LHCN-M2 (cell line): ENCODE measurements at regions not wholly inside any gene's neighbourhood (a gene's known extent, or its start where the extent isn't known, plus 50 kb on each side); places are given as distances from the start of the nearest gene placed in this dataset.
"Not testable (repeated sequence)": the region's sequence is repeated elsewhere in the genome, so short reads cannot be mapped to it uniquely, and the experiment has no call there.

Source experiments
- DNase-seq: peaks from one replicate; pipeline ENCODE4 v3.0.0-alpha.2; 2012; ENCODE audit warnings: low read depth

DNA sequence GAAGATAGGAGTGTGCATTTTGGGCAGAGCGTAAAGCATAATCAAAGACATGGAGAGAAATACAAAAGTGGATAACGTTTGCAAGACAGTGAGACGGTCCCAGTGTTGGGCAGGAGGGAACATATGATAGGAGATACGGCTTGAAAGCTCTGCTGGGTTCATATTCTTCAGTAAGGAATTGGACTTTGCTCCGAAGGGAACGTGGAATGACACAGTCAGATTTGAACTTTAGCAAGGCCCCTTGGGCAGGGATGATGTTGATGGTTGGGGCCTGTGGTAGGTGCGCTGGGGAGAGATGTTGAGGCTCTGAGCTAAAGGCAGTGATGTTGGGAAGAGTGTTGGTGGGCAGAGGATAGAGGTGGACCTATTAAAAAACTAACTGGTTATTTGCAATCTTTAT lies 143.5 kb upstream of the TBX3 start:
- no peak for DNase-seq

DNA sequence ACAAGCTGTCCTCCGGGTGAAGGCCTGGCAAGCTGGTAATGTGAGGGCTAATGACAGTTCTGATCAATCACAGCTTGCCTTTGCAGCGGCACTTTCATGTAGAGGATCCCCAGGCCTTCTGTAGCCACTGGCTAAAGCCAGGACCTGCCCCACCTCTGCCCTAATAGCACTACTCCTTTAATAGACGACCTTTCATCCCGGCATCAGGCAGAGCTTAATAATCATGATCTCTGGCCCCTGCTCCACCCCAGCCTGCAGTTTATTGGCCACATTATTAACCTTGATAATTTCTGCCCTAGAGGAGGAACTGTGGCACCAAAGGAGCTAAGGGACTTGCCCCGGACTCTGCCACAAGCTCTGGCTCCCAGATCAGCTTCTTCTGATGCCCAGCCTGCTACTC lies 142.3 kb upstream of the TBX3 start:
- no peak for DNase-seq

DNA sequence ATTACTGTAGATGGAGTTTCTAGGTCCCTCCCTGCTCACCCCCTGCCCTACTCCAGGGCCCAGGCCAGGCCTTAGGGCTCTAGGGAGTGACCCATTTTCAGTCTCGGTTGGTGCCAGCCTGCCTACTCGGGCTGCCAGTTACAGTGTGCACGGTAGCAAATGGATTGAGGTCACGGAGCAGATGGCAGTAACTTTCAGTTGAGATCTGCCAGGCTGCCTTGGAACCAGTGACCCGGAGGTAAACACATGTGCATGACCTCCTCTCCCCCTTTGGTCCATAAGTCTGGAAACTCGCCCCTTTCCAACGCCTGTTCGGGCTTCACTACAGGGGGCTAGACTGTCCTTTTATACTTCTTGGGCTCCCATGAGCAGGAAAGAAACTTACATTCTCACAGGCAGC lies 139.7 kb upstream of the TBX3 start:
- DNase-seq: no peak

DNA sequence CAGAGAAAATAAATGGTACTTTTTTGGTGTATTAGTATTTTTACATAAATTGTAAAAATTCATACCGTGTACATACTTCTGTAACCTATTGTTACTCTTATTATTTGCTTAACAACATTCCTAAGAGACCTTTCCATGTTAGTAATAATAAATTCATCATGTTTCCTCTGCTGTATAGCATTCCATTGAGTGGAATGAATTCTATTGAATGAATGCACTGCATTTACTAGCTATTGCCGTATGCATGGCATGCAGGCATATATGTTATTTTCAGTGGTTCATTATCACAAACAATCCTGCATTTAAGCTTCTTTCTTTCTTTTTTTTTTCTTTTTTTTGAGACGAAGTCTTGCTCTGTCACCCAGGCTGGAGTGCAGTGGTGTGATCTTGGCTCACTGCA lies 137.6 kb upstream of the TBX3 start:
- DNase-seq: no peak

DNA sequence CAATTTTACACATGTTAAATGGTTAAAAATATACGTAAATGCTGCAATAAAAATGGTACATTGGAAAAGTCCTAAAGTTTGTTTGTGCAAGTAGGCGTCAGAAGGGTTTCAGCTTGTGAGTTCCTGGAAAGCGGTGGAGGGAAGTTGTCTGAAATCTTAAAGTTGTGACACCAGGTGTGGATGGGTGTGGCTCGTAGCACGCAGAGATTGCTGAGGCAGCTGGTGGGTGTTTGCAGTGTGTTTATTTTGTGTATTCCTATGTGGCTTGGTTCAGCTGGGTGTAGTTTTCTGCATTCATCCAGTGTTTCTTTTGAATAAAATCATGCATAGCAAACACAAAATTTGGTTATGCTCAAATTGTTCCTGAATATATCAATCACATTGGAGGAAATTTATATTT lies 136.8 kb upstream of the TBX3 start:
- no peak for DNase-seq

DNA sequence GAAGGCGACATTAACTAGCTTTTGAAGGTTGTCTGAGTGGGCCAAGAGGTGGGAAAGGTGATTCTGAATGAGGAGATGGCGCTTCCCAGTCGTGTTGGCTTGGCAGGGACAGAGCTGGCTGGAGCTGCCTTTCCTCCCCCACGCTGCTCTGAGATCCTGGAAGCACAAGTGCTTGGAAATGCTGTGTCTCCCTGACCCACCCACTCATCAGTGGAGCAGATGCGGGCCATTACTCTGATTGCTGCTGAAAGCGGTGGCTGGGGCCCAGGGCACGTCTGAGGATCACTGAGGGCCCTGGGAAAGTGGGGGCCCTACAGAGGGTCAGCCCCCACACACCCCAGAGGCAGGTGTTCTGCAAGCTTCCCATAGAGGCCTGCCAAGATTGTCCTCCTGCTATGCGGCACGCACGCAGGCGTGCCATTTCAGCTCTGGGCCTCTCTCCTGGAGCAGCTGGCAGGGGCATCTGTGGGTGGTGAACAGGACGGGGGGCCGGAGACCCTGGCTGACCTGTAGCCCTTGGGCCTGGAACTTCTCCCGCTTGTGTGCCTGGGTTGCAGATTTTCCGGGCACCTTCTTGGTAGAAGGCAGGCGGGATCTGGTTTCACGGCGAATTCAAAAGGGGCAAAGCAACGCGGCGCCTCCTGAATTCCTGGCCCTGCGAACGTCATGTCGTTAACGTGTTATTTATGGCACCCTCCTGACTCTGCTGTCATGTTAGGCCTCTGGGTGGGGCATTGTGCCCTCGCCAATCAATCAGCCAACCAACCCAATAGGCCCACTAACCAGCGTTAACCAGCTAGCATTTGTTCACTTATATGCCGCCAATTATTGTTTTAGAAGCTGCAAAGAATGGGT lies 133.8 kb upstream of the TBX3 start:
- no peak for DNase-seq

DNA sequence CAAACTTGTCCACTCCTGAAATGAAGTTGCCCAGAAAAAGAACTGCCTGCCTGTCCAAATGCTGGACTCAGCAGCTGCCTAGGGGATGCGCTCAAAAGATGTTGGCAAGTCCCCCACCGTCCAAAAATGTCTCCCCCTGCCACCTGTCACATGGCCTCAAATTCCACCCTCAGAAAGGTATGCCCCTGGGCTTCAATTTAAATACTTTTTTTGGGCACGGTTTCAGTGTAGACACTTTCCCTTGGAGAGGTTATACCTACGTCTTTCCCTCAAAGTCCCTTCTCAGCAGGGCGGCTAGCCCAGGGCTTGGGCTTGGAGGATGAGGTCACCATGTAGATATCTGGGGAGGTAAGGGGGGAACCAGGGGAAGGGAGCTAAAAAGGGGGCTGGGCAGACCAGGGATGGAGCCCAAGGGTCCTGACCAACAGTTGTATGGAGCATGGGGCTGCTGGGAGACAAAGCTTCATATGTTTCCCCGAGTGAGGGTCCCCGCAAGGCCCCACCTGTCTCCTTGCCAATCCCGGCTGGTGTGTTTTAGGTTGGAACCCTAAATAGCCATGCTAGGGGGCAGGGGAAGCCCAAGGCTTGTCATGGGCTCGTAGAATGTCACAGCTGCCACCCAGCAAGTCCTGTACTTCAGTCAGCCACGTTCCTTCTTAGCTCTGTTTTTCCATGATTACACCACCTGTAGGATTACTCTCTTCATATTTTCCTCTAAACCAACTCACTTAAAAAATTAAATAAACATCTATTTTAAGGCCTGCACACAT lies 131.2 kb upstream of the TBX3 start:
- no peak for DNase-seq

DNA sequence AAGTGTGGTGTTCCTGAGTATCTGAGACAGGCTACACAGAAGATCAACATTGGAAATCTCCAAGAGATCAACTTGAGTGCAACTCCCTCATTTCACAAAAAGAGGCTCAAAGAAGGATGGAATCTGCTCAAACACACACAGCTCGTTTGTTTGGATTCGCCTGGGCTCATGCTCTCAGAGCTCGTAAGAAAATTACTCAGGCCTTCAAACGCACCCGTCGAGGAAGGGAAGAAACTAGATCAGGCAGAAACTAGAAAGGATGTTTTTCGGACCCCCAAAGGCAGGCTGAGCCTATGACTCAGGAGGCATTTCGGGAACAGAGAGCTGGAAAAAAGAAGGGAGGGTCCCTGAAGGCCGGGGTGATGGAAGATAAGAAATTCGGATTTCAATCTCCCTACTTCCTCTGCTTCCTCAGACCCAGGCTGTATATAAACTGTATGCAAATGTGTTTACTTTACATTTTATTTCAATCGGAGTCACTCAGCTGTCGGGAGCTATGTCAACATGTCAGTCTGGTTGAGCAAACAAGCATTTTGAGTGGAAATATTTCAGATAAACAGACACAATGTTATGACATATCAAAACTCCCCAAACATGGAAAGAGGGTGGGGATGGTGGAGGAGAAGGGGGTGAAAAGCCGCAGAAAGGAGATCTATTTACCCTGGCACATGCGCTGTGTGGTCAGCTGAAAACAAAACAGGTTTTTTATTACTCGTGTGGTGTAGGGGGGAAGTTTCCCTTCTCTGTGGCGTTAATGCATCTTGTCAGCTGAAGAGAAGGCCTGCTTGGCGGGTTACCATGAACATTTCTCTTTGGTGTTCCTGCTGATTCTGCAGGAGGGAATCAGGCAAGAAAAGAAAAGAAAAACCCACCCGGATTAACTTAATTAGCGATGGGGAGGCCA lies 129.1 kb upstream of the TBX3 start:
- peak; percentile 41 for DNase-seq

DNA sequence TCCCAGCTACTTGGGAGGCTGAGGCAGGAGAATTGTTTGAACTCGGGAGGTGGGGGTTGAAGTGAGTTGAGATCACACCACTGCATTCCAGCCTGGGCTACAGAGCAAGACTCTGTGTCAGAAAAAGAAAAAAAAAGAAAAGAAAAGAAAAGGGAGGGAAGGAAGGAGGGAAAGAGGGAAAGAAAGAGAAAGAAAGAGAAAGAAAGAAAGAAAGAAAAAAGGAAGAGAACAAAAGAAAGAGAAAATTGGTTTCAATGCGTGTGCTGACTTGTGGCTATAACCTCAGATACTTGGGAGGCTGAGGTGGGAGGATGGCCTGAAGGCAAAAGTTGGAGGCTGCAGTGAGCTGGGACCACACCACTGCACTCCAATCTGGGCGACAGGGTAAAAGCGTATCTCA lies 128.4 kb upstream of the TBX3 start:
- DNase-seq: no peak

DNA sequence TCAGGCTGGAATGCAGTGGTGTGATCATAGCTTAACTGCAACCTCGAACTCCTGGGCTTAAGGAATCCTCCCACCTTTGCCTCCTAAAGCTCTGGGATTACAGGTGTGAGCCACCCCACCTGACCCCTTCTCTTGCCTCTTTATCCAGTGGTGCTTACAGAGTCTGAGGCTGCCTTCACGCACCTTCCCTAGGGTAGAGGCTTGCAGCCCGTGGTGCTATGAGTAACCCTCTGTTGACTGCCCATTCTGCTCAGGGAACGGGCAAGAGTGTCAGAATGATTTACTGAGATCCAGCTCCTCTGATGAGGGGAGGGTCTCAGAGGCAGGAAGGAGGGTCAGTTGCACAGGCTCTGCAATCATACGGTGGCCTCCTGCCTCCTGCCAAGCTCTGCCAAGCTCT lies 125.1 kb upstream of the TBX3 start:
- DNase-seq: no peak

DNA sequence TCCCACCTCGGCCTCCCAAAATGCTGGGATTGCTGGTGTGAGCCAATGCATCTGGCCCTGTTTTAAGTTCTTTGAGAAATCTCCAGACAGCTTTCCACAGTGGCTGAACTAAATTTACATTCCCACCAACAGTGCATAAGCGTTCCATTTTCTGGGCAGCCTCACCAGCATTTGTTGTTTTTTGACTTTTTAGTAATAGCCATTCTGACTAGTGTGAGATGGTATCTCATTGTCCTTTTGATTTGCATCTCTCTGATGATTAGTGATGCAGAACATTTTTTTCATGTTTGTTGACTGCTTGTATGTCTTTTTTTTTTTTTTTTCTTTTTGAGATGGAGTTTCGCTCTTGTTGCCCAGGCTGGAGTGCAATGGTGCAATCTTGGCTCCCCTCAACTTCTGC lies 117.4 kb upstream of the TBX3 start:
- DNase-seq: not testable (repeated sequence)

DNA sequence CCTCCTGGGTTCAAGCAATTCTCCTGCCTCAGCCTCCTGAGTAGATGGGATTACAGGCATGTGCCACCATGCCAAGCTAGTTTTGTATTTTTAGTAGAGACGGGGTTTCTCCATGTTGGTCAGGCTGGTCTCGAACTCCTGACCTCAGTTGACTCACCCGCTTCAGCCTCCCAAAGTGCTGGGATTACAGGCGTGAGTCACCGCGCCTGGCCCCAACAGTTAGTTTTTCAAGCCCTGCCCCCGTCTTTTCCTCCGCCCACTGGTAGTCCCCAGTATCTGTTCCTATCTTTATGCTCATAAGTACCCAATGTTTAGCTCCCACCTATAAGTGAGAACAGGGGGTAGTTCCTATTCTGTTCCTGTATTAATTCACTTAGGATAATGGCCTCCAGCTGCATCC lies 116.6 kb upstream of the TBX3 start:
- DNase-seq: peak; percentile 43

DNA sequence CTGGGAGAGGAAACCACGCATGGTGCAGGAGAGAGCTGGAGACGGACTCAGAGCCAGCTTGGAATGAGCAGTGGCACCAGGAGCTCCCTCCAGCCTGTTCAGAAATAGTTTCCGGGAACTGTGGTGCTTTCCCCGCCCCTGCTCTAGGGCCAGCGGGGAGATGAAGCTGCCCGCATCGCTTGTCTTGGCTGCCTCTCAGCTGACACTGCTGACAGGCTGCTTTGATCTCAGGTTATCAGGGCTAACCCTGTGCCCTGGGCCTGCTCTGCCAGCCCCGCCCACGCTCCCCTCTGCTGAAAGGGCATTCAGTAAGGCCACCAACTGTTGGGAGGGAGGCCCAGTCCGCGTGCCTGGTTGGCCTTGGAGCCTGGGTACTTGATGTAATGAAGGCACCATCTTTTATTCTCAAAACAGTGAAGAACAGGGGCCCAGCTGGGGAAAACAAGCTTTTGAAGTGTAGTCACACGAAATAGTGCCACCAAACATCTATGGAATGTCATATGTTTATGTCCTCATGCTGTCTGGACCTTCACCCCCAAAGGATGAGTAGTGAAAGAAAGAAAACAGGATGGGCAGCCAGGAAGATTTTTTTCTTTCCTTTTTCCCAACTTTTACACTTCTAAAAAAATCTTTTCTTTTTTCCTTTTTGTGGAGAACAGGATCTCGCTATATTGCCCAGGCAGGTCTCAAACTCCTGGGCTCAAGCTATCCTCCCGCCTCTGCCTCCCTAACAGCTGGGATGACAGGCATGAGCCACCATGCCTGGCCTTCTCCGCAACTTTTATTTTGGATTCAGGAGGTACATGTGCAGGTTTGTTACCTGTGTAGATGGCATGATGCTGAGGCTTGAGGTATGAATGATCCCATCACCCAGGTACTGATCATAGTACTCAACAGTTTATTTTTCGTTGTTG lies 115.9 kb upstream of the TBX3 start:
- DNase-seq: peak; percentile 1

DNA sequence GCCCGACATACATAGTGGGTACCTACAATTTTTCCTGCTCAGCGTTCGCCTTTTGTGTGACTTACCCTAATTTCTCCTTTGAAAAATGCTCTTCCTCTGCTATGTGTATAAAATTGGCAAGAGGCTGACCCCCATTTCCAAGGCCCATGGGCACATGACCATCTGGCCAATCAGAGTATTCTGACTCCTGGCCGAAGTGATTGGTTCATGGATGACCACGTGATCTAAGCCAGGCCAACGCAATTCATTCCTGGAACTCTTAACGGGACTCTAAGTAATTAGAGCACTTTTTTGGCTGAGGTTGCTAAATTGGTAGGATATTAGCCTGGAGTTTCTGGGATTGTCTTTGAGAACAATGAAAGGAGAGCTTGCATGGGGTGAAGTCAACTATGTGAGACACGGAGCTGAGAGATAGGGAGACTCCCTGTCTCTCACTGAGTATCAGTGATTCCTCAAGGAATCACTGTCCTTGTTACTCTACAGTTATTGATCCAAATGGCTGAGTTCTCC lies 110.1 kb upstream of the TBX3 start:
- no peak for DNase-seq

DNA sequence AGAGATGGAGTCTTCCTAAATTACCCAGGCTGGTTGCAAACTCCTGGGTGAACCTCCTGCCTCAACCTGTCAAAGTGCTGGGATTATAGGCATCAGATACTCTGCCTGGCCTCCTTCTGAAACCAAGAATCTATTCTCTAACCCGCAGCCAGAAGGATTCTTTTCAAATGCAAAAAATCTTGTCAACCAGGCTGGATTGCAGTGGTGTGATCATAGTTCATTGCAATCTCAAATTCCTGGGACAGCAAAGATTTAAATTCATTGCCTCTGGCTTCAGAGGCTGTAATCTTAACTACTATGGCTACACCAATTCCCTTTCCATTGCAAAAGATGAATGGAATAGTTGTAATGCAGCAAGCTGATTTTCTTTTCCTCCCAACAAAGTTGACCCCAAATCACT lies 106.3 kb upstream of the TBX3 start:
- DNase-seq: no peak

DNA sequence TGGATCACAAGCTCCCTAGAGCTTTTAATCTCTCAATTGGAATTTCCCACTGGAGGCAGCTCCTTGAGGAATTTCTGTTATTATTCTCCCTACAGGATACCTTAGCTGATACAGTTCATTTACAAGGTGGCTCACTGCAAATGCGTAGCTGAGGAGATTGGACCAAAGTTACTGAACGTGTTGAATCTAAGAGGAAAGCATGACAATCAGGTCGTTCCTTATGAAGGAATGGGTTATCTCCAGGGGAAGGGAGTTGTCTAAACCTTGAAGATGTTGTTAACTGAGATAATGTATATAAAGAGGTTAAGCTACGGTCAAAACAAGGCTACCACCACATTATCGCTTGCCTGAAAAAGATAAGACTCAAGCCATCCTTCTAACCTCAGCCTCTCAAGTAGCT lies 105.8 kb upstream of the TBX3 start:
- no peak for DNase-seq

DNA sequence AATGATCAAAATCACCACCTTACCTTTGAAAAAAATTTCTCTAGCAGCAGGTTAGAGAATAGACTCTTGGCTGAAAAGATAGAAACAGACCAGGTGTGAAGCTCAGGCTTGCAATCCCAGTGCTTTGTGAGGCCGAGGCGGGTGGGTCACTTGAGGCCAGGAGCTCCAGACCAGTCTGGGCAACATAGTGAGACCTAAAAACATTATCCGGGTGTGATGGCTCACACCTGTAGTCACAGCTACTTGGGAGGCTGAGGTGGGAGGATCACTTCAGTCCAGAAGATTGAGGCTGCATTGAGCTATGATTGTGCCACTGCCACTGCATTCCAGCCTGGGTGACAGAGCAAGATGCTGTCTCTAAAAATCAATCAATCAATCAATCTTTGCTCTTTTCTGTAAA lies 105.3 kb upstream of the TBX3 start:
- DNase-seq: no peak

DNA sequence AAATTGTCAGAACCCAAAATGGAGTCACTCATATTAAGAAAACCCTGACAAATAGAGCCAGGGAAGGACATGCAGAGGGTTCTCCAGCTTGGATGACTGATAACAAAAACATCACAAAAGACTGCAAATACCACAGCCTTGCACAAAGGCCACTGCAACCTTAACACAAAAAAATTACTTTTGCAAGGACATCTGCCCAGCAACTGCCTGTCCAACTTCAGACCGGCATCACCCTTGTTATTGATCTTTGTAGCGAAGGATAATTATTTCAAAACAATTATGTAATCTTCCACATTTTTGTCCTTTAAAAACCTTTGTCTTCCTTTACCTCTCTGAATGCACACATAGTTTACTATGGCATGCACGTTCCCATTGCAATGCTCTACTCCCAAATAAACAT lies 100.6 kb upstream of the TBX3 start:
- DNase-seq: no peak

DNA sequence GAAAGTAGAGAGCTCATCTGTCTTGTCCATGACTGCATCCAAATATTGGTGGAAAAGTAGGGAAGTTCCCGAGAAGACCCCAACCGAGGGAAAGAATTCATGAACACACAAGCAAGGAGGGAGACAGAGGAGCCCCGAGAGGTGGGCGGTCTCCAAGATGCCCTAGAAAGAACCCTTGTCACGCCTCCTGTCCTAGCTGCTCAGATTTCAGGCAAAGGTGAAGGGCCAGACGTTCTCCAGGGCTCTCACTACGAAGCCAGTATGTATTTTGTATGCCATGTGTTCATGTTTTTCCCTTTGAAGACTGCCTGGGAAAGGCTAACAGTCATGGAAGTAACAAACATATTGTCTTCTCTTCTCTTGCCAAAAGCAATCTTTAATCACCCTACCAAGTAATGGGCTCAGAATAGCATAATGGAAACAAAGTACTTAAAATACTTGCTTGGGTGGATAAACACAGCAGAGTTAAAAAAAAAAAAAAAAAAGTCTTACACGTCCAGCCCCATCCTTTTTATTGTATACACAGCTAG lies 99.2 kb upstream of the TBX3 start:
- DNase-seq: no peak

DNA sequence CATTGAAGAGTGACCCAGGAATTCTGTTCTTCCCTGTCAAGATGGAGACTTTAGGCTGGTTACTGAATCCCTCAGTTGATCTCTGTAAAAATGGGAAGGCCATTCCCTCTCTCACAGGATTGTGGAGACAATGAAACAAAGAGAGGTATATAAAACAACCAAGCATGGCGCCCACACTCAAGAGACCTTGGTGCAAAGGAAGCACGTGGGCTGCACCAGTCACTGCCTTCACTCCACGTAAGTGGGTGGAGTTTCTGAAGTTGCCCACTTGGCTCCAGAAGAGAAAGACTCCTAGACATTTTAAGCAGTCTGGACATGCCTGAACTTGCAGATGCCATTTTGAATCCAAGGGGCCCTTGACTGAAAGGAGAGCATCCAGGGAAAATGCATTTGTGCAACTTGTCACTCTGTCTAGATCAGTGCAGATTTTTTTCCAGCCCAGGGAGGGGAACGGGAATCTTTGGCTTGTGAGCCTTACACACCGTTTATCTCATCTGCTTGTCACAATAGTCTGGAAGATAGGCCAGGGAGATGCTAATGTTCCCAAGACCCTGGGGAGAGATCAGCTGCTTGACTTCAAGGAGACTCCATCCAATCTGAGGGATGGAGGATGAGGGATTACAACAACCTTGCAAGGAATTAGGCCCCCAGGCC lies 96.9 kb upstream of the TBX3 start:
- DNase-seq: no peak
